CD4-positive, alpha-beta memory T cell (primary cell): ENCODE measurements at regions not wholly inside any gene's neighbourhood (a gene's known extent, or its start where the extent isn't known, plus 50 kb on each side); places are given as distances from the start of the nearest gene placed in this dataset.

Experiments used
- CTCF ChIA-PET: fragments of 350-600 bp; sonication (Branson Sonifier 250); formaldehyde crosslinking; loops from one replicate; lab custom pipeline; 2021; ENCODE audit warnings: inconsistent platforms; ENCODE audit not compliant: partially characterized antibody; lab: Charles Lee
- POLR2A ChIA-PET: fragments of 350-600 bp; sonication (Branson Sonifier 250); formaldehyde crosslinking; loops from one replicate; lab custom pipeline; 2021; ENCODE audit not compliant: partially characterized antibody; lab: Charles Lee
- DNase-seq, 5 donors: peaks; one replicate each; pipeline versions ENCODE4 v3.0.0 to v3.0.0-alpha.2; 2020 to 2022; ENCODE audit warnings: mixed read lengths in 1 of 5
- H3K27ac ChIP-seq: one replicate; pipeline ENCODE4 v1.7.0; 2013; ENCODE audit warnings: low read depth, low read length
- H3K27me3 ChIP-seq: 2 replicates; pipeline ENCODE4 v1.7.0; 2013; ENCODE audit warnings: mild to moderate bottlenecking, low read length, moderate library complexity; ENCODE audit not compliant: insufficient read depth
- H3K36me3 ChIP-seq: 2 replicates; pipeline ENCODE4 v1.7.0; 2013; ENCODE audit warnings: mild to moderate bottlenecking, low read length, moderate library complexity; ENCODE audit not compliant: insufficient read depth
- H3K4me1 ChIP-seq: 2 replicates; pipeline ENCODE4 v1.7.0; 2013; ENCODE audit warnings: mild to moderate bottlenecking, low read length, moderate library complexity; ENCODE audit not compliant: insufficient read depth
- H3K4me3 ChIP-seq, 2 donors: one replicate each; pipeline ENCODE4 v1.7.0; 2013; ENCODE audit warnings: low read length in 2 of 2, mild to moderate bottlenecking in 1 of 2
- H3K9me3 ChIP-seq, 2 donors: one replicate each; pipeline ENCODE4 v1.7.0; 2013; ENCODE audit warnings: low read length in 2 of 2, control low read depth in 1 of 2; ENCODE audit not compliant: control insufficient read depth in 1 of 2
- H3K27ac Mint-ChIP-seq, 7 donors: one replicate each; pipeline ENCODE4 v1.8.0; 2020 to 2021; ENCODE audit warnings: mixed read lengths in 7 of 7, mild to moderate bottlenecking in 6 of 7, inconsistent platforms in 3 of 7, moderate library complexity in 3 of 7
- H3K27me3 Mint-ChIP-seq, 2 donors: one replicate each; pipeline ENCODE4 v1.8.0; 2020 to 2021; ENCODE audit warnings: mixed read lengths in 2 of 2
- H3K36me3 Mint-ChIP-seq, 2 donors: one replicate each; pipeline ENCODE4 v1.8.0; 2020 to 2021; ENCODE audit warnings: mixed read lengths in 2 of 2, inconsistent platforms in 1 of 2, mild to moderate bottlenecking in 1 of 2
- H3K4me1 Mint-ChIP-seq, 4 donors: one replicate each; pipeline ENCODE4 v1.8.0; 2020 to 2021; ENCODE audit warnings: mixed read lengths in 4 of 4, mild to moderate bottlenecking in 1 of 4
- H3K4me3 Mint-ChIP-seq, 8 donors: one replicate each; pipeline ENCODE4 v1.8.0; 2020 to 2021; ENCODE audit warnings: mixed read lengths in 8 of 8, mild to moderate bottlenecking in 7 of 8, moderate library complexity in 6 of 8, inconsistent platforms in 3 of 8
- H3K9me3 Mint-ChIP-seq, 8 donors: one replicate each; pipeline ENCODE4 v1.8.0; 2020 to 2021; ENCODE audit warnings: mixed read lengths in 8 of 8, mild to moderate bottlenecking in 5 of 8, inconsistent platforms in 3 of 8, moderate library complexity in 1 of 8
- intact Hi-C: fragments of 100-400 bp; cut with micrococcal nuclease; formaldehyde crosslinking; loops from one replicate; pipeline ENCODE4 v1.15.1; 2023

DNA sequence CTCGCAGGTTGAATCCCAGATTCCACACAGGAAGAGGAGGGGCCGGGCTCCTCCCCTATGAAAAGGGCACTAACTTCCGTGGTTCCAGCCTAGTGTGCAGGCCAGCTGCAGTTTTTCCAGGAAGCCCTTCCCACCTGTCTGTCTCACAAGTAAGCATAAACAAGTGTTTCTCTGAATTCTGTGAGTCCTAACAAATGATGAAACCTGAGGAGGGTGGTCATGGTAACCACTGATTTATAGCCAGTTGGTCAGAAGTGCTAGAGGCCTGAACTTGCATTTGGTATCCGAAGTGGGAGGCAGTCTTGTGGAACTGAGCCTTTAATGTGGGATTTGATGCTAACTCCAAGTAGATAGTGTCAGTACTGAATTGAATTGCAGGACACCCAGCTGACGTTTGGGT is 54.7 kb upstream of the STEAP4 start:
- no peak overlapping the region for H3K27ac Mint-ChIP-seq
- DNase-seq: no peak
- no peaks in the 10 kb centered on the region for H3K27me3 ChIP-seq
- H3K4me1 Mint-ChIP-seq: peaks cover 0 to 4% (median under 1%) of the 10 kb centered on the region in 4 donors
- ChIA-PET CTCF (no interaction called here), POLR2A (no interaction called here)
- no peak overlapping the region for H3K4me3 ChIP-seq
- intact Hi-C loops: no loop called here
- no peaks in the 10 kb centered on the region for H3K4me1 ChIP-seq
- H3K9me3 Mint-ChIP-seq: no peaks in the 10 kb centered on the region
- H3K27ac ChIP-seq: no peak overlapping the region
- no peaks in the 10 kb centered on the region for H3K36me3 ChIP-seq
- peaks cover 0 to 1% of the 10 kb centered on the region in 2 donors for H3K27me3 Mint-ChIP-seq
- H3K9me3 ChIP-seq: no peaks in the 10 kb centered on the region
- H3K4me3 Mint-ChIP-seq: no peak overlapping the region
- H3K36me3 Mint-ChIP-seq: no peaks in the 10 kb centered on the region

DNA sequence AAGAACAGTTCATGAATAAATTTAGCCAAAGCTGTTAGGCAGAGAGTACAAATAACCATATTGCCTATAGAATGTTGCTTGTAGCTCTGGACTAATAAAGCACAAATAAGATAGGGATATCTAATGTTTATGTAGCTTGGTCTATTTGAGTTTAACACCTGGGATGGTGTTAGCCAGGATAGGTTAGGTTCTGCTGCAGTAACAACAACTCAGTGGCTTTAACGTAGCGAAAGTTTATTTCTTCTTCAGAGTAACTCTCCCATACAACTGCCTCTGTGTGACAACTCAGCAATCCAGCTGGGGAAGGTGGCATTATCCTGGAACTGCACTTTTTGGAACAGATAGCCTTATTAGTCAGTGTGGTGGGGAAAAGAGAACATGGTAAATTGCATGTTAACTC is 52.2 kb upstream of the STEAP4 start:
- no peaks in the 10 kb centered on the region for H3K36me3 ChIP-seq
- Mint-ChIP-seq H3K27ac (no peak overlapping the region), H3K9me3 (no peaks in the 10 kb centered on the region), H3K27me3 (peaks cover 0 to 1% of the 10 kb centered on the region in 2 donors), H3K36me3 (no peaks in the 10 kb centered on the region), H3K4me3 (no peak overlapping the region), H3K4me1 (peaks cover 0 to 4% (median under 1%) of the 10 kb centered on the region in 4 donors)
- H3K27me3 ChIP-seq: no peaks in the 10 kb centered on the region
- ChIA-PET POLR2A (no interaction called here), CTCF (no interaction called here)
- H3K9me3 ChIP-seq: no peaks in the 10 kb centered on the region
- no peak for DNase-seq
- no peak overlapping the region for H3K27ac ChIP-seq
- no peaks in the 10 kb centered on the region for H3K4me1 ChIP-seq
- H3K4me3 ChIP-seq: no peak overlapping the region
- intact Hi-C loops: no loop called here

DNA sequence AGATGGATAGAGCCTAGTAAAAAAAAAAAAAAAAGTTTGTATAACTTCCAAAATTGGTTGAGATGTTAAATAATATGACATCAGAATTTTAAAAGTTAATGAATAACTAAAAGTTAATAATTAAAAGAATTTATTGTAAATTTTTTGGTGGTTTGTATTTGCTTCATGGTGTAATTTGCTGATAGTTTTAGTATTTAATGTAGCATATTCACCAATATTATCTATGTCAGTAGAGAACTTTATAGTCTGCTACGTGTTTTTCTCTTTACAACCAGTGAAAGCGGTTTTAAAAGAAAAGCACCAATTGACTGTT is 51.8 kb upstream of the STEAP4 start:
- intact Hi-C loops: no loop called here
- peaks cover 0 to 4% (median under 1%) of the 10 kb centered on the region in 4 donors for H3K4me1 Mint-ChIP-seq
- H3K27me3 ChIP-seq: no peaks in the 10 kb centered on the region

DNA sequence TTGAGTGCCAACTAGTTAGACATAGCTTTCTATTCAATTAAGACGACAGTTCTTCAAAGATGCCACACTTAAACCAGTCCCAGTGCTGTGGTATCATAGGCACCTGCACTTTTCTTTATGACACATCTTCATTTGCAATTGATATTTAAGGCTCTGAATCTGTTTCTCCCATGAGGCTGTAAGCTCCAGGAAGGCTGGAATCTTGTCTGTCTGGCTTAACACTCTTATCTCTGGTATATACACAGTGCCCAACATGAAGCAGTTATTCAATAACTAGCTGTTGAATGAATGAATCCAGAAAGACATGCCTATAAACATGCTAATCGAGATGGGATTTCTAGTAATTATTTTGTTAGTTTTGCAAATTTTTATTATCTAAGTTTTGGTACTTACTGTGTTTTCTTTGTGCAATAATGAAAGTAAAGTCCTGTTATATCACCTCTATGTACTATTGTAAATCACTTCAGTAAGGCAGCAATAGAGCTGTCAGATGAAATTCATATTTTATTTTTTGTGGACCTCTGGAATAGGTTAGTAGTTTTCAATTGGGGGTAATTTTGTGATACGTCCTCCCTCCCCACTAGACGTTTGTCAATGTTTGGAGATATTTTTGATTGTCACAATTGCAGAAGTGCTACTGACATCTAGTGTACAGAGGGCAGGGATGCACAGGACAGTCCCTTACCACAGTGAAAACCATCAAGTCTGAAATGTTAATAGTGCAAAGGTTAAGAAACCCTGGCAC is 51.3 kb upstream of the STEAP4 start:
- Histone ChIP-seq H3K4me3 (no peak overlapping the region), H3K4me1 (no peaks in the 10 kb centered on the region), H3K27me3 (no peaks in the 10 kb centered on the region), H3K9me3 (no peaks in the 10 kb centered on the region), H3K36me3 (no peaks in the 10 kb centered on the region), H3K27ac (no peak overlapping the region)
- Mint-ChIP-seq H3K4me1 (peaks cover 0 to 4% (median under 1%) of the 10 kb centered on the region in 4 donors), H3K36me3 (no peaks in the 10 kb centered on the region), H3K9me3 (no peaks in the 10 kb centered on the region), H3K27me3 (no peaks in the 10 kb centered on the region), H3K27ac (no peak overlapping the region), H3K4me3 (no peak overlapping the region)
- ChIA-PET CTCF (no interaction called here), POLR2A (no interaction called here)
- intact Hi-C loops: no loop called here
- peak in 1 of 5 donors; percentile 1 for DNase-seq

More for the DNA sequence above, 51.8 kb upstream of the STEAP4 start:
- POLR2A ChIA-PET: no interaction called here
- CTCF ChIA-PET: no interaction called here
- Mint-ChIP-seq H3K9me3 (no peaks in the 10 kb centered on the region), H3K27me3 (peaks cover 0 to 1% of the 10 kb centered on the region in 2 donors), H3K36me3 (no peaks in the 10 kb centered on the region), H3K27ac (no peak overlapping the region), H3K4me3 (no peak overlapping the region)
- H3K9me3 ChIP-seq: no peaks in the 10 kb centered on the region
- H3K36me3 ChIP-seq: no peaks in the 10 kb centered on the region
- H3K4me3 ChIP-seq: no peak overlapping the region
- no peaks in the 10 kb centered on the region for H3K4me1 ChIP-seq
- no peak for DNase-seq
- H3K27ac ChIP-seq: no peak overlapping the region

DNA sequence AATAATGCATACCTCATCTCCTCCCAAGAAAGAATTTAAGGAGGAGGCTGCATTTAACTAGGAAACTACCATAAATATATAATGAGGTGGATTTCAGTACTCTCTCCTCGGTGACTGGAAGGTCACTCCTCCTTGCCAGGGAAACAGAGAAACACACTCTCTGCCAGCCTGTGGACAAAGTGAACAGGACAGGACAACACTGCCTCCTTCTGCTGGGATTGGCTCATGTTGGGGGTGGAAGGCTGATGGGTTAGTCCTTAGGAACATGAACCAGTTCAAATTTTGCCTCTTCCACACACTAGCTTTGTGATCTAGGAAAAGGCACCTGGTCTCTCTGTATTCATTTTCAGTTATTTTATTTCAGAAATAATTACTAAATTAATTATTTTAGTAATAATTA is 50.6 kb upstream of the STEAP4 start:
- Mint-ChIP-seq H3K27ac (no peak overlapping the region), H3K36me3 (no peaks in the 10 kb centered on the region), H3K27me3 (no peaks in the 10 kb centered on the region), H3K4me1 (peaks cover 0 to 4% (median under 1%) of the 10 kb centered on the region in 4 donors), H3K9me3 (no peaks in the 10 kb centered on the region), H3K4me3 (no peak overlapping the region)
- intact Hi-C loops: no loop called here
- Histone ChIP-seq H3K36me3 (no peaks in the 10 kb centered on the region), H3K27me3 (no peaks in the 10 kb centered on the region), H3K9me3 (no peaks in the 10 kb centered on the region), H3K27ac (no peak overlapping the region), H3K4me3 (no peak overlapping the region), H3K4me1 (no peaks in the 10 kb centered on the region)
- ChIA-PET POLR2A (no interaction called here), CTCF (no interaction called here)
- no peak for DNase-seq
